ENCODE measurements at regions not wholly inside any gene's neighbourhood (a gene's known extent, or its start where the extent isn't known, plus 50 kb on each side); places are given as distances from the start of the nearest gene placed in this dataset.

GRCh38 chr10:114764656-114765055, 56.9 kb upstream of the FHIP2A start:
- TF ChIP-seq POLR2A (IDR thresholded peaks at IDR 0.05; ENCODE audit: borderline replicate concordance, extremely low read depth, insufficient read depth, insufficient read length): no peak
- TF ChIP-seq SRF (IDR thresholded peaks at IDR 0.05; ENCODE audit: low read depth): no peak
- TF ChIP-seq EZH2 (IDR thresholded peaks at IDR 0.05): no peak
- TF ChIP-seq CTCF (IDR thresholded peaks at IDR 0.05 in 2 of 3, conservative IDR thresholded peaks at IDR 0.05 in 1 of 3; ENCODE audit: borderline replicate concordance in 1 of 3, insufficient read depth in 1 of 3, low read depth in 2 of 3, low read length in 2 of 3): no peak
- no peak for TF ChIP-seq TCF7L2 (IDR thresholded peaks at IDR 0.05; ENCODE audit: borderline replicate concordance, extremely low read depth, insufficient read depth, insufficient read length)
- TF ChIP-seq SP1 (IDR thresholded peaks at IDR 0.05; ENCODE audit: low read depth): no peak
- TF ChIP-seq ZNF274 (IDR thresholded peaks at IDR 0.05; ENCODE audit: low read depth, low read length): no peak
- no peak for TF ChIP-seq YY1 (IDR thresholded peaks at IDR 0.05; ENCODE audit: extremely low read depth, insufficient replicate concordance, low read depth, low read length)
- no peak for TF ChIP-seq JUND (IDR thresholded peaks at IDR 0.05)
- no peak for TF ChIP-seq POLR2AphosphoS5 (IDR thresholded peaks at IDR 0.05; ENCODE audit: low read depth, low read length)
- TF ChIP-seq CEBPB (IDR thresholded peaks at IDR 0.05; ENCODE audit: low read depth): no peak
- no peak for TF ChIP-seq ZFX (IDR thresholded peaks at IDR 0.05)
- TF ChIP-seq FOSL1 (IDR thresholded peaks at IDR 0.05; ENCODE audit: low read depth): no peak
